Suprapubic skin (tissue), 4 donors: ENCODE measurements at regions not wholly inside any gene's neighbourhood (a gene's known extent, or its start where the extent isn't known, plus 50 kb on each side); places are given as distances from the start of the nearest gene placed in this dataset.

Experiments
- POLR2A ChIP-seq, 2 donors: fragments of 450-650 bp; IDR thresholded peaks; one replicate each; pipeline ENCODE4 v1.6.1; 2017; ENCODE audit warnings: antibody characterized with exemption in 2 of 2, mild to moderate bottlenecking in 2 of 2, moderate library complexity in 2 of 2
- POLR2AphosphoS5 ChIP-seq, 3 donors: sonication (generic); formaldehyde crosslinking; IDR thresholded peaks; one replicate each; pipeline ENCODE4 v1.6.1; 2017; ENCODE audit warnings: antibody characterized with exemption in 3 of 3
- TF ChIP-seq, protein P1 (sequence below), 2 donors: fragments of 200-600 bp in 1 of 2; fragments of 450-650 bp in 1 of 2; sonication (generic) in 1 of 2; IDR thresholded peaks; one replicate each; pipeline ENCODE4 v1.5.1; 2016 to 2019; ENCODE audit warnings: antibody characterized with exemption in 2 of 2, mild to moderate bottlenecking in 1 of 2, moderate library complexity in 1 of 2

DNA sequence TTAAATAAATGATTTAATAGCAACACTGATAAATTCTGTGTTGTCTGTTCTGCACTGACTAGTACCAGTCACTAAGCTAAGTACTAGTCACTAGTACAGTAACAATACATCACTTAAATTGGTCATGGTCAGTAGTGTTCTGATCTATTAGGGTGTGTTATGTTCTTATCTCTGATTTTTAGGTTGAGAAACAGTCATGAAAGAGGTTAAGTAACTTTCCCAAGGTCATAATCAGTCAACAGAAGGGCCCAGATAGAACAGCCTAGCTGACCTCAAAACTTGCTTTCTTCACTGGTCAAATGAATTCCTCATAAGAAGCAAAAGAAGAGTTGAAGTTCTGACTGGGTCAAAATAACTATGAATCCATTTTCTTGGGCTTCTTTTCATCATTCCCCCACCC, 1492.7 kb downstream of the MAT2B start:
- no peak for TF ChIP-seq POLR2A (IDR thresholded peaks at IDR 0.05)
- TF ChIP-seq, protein P1, sequence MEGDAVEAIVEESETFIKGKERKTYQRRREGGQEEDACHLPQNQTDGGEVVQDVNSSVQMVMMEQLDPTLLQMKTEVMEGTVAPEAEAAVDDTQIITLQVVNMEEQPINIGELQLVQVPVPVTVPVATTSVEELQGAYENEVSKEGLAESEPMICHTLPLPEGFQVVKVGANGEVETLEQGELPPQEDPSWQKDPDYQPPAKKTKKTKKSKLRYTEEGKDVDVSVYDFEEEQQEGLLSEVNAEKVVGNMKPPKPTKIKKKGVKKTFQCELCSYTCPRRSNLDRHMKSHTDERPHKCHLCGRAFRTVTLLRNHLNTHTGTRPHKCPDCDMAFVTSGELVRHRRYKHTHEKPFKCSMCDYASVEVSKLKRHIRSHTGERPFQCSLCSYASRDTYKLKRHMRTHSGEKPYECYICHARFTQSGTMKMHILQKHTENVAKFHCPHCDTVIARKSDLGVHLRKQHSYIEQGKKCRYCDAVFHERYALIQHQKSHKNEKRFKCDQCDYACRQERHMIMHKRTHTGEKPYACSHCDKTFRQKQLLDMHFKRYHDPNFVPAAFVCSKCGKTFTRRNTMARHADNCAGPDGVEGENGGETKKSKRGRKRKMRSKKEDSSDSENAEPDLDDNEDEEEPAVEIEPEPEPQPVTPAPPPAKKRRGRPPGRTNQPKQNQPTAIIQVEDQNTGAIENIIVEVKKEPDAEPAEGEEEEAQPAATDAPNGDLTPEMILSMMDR (IDR thresholded peaks at IDR 0.05), result no peak
- TF ChIP-seq POLR2AphosphoS5 (IDR thresholded peaks at IDR 0.05), result no peak
